T-helper 17 cell (primary cell): ENCODE measurements at regions not wholly inside any gene's neighbourhood (a gene's known extent, or its start where the extent isn't known, plus 50 kb on each side); places are given as distances from the start of the nearest gene placed in this dataset.

Experiments used
- ATAC-seq: fragments of 150-1000 bp; cut with Tn5 transposase; 2 replicates; pipeline ENCODE4 v1.10.0; 2021; ENCODE audit warnings: mild to moderate bottlenecking, moderate library complexity
- DNase-seq, 3 donors: peaks; one replicate each; pipeline versions ENCODE4 v3.0.0 to v3.0.0-alpha.2; 2020 to 2021
- H3K9me3 ChIP-seq: one replicate; pipeline ENCODE4 v1.7.0; 2013; ENCODE audit warnings: low read length, mild to moderate bottlenecking; ENCODE audit not compliant: control insufficient read depth, poor library complexity, severe bottlenecking
- H3K27ac Mint-ChIP-seq: one replicate; pipeline ENCODE4 v1.8.0; 2022; ENCODE audit warnings: mild to moderate bottlenecking, moderate library complexity, mixed read lengths
- H3K27me3 Mint-ChIP-seq: one replicate; pipeline ENCODE4 v1.8.0; 2022; ENCODE audit warnings: mixed read lengths
- H3K36me3 Mint-ChIP-seq: one replicate; pipeline ENCODE4 v1.8.0; 2022; ENCODE audit warnings: low read depth, mixed read lengths
- H3K4me1 Mint-ChIP-seq: one replicate; pipeline ENCODE4 v1.8.0; 2022; ENCODE audit warnings: mild to moderate bottlenecking, mixed read lengths
- H3K4me3 Mint-ChIP-seq: one replicate; pipeline ENCODE4 v1.8.0; 2022; ENCODE audit warnings: mild to moderate bottlenecking, moderate library complexity, mixed read lengths

DNA sequence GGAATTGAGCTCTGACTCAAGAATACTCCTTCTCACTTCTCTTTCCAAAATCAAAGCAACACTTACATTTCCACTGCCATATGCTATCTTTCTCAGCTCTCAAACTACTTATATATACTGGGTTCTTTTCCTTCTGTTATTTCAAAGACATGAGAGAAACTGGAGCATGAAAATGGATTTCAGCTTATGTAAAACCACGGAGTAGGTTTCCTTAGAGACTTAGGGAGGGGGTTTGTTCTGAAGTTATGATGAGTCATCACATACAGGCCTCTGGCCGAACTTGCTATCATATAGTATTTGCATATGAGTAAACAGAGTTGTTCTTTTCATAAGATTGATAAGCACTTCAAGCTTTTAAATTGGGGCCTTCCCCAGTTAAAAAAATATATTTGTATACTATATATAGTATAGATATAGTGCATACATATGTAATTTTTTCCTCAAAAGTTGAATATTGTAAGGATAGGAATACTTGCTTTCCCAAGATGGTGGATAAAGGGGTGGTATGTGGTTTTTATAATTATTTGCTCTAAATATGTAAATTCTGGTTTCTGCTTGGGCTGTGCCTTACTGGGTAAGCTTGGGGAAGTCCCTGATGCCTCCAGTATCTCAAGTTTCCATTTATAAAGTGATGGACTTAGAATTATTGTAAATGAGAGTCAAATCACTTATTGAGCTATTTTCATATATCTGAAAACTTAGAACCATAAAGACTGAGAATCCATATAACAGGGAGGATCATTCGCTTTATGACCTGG, 273.9 kb downstream of the RFPL4B start:
- Mint-ChIP-seq H3K27ac (no peak overlapping the region), H3K4me1 (no peaks in the 10 kb centered on the region), H3K4me3 (no peak overlapping the region), H3K27me3 (no peaks in the 10 kb centered on the region), H3K36me3 (no peaks in the 10 kb centered on the region)
- H3K9me3 ChIP-seq = no peaks in the 10 kb centered on the region
- DNase-seq (no peak), ATAC-seq (no peak)

DNA sequence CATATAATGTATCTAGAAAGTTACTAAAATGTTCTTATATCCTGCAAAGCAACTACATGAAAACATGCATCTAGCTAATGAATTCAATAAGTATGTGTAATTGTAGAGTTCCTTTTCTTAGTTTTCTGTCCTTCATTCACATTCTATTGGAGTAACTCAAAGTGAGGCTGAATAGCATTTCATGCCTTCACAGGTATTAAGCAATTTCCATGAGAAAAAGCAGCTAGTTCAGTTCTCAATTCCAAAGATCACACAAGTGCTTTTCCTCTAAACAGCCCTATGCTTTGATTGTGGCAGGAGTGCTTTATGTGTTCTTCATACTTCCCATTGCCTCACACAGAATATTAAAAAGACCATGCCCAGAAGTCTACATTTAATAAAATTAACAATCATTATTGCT, 274.9 kb downstream of the RFPL4B start:
- Mint-ChIP-seq H3K27ac (no peak overlapping the region), H3K36me3 (no peaks in the 10 kb centered on the region), H3K4me1 (no peaks in the 10 kb centered on the region), H3K4me3 (no peak overlapping the region), H3K27me3 (no peaks in the 10 kb centered on the region)
- ATAC-seq = no peak
- DNase-seq = no peak
- no peaks in the 10 kb centered on the region for H3K9me3 ChIP-seq

DNA sequence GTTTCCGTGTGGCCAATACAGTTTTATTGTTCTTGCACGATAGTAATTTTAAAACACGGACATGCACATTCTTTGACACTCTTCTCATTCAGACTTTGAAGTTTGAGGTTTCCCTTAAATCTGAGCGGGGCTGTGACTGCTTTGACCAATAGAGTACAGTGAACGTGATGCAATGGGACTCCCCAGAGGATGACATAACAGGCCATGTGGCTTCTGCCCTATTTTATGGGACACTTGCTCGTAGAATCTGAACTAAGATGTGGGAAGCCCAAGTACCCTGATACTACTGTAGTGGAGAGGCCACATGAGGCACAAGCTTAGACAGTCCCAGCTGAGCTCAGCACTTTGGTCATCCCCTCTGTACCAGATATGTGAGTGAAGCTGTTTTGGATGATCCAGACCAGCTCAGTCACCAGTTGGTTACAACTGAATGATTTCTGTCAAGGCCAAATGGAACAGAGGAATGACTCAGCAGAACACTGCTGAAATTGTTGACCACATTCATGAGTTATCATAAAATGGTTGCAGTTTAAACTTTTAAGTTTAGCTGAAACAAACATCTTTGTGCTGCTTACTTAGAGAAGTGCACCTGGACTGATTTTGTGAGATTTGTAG, 279.4 kb downstream of the RFPL4B start:
- Mint-ChIP-seq H3K27ac (no peak overlapping the region), H3K4me3 (no peak overlapping the region), H3K27me3 (no peaks in the 10 kb centered on the region), H3K4me1 (no peaks in the 10 kb centered on the region), H3K36me3 (no peaks in the 10 kb centered on the region)
- DNase-seq (no peak), ATAC-seq (no peak)
- H3K9me3 ChIP-seq = no peaks in the 10 kb centered on the region

- no peak overlapping the region for H3K4me3 Mint-ChIP-seq
- no peak overlapping the region for H3K27ac Mint-ChIP-seq
- H3K4me1 Mint-ChIP-seq = no peaks in the 10 kb centered on the region
- no peak for DNase-seq
- H3K9me3 ChIP-seq = no peaks in the 10 kb centered on the region
- H3K27me3 Mint-ChIP-seq = no peaks in the 10 kb centered on the region
- ATAC-seq = no peak
- no peaks in the 10 kb centered on the region for H3K36me3 Mint-ChIP-seq
Observed at GRCh38 chr6:112634376-112634775, 287.2 kb downstream of the RFPL4B start.

DNA sequence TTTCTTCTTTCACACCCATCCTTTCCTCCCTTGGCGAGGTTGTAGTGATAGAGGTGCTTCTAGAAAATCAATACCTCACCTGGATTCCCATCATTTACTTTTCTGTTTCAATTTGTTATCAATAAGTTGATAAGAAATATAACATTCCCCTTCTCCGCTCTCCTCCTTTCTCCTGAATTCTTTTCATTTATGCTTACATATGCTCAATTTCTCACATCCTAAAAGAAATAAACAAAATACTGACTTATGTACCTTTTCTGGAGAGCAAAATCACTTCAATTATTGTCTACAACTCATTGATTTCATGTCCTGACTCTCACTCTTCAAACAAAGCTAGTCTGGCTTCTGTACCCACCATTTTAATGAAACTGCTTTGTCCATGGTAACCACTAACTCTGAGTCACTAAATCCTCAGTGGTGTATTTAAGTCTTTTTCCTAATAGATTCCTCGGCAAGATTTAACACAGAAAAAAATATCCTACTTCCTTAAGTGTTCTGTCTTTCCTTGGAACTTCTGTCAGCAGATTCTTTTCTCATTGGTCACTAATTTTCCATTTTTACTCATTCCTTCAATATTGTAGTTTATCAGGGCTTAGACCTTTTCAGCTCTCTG, 289.6 kb downstream of the RFPL4B start:
- no peaks in the 10 kb centered on the region for H3K9me3 ChIP-seq
- H3K27me3 Mint-ChIP-seq = no peaks in the 10 kb centered on the region
- no peaks in the 10 kb centered on the region for H3K36me3 Mint-ChIP-seq
- no peaks in the 10 kb centered on the region for H3K4me1 Mint-ChIP-seq
- DNase-seq (no peak), ATAC-seq (no peak)
- no peak overlapping the region for H3K27ac Mint-ChIP-seq
- no peak overlapping the region for H3K4me3 Mint-ChIP-seq

- no peak for DNase-seq
- ATAC-seq = no peak
- H3K9me3 ChIP-seq = no peaks in the 10 kb centered on the region
- Mint-ChIP-seq H3K27ac (no peak overlapping the region), H3K27me3 (no peaks in the 10 kb centered on the region), H3K4me3 (no peak overlapping the region), H3K4me1 (no peaks in the 10 kb centered on the region), H3K36me3 (no peaks in the 10 kb centered on the region)
Observed at GRCh38 chr6:112639391-112639831, 292.3 kb downstream of the RFPL4B start.

DNA sequence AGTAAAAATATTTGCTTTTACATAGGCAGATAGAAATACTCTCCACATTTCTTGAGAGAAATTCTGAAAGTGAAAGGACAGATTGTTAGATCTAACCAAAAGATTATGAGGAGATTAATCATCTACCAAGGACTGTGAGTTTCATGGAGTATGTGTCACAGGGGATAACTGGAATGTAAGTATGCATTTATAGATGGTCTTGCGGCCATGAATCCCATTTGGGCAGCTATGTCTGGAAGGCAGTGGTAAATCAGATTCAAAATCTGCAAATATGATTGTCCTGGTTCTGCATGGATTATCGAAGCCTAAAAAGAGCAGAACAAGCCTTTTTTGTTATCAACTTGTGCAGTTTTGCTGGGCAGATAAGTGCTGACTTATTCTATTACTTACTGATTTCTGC, 293.8 kb downstream of the RFPL4B start:
- H3K4me3 Mint-ChIP-seq = no peak overlapping the region
- DNase-seq (no peak), ATAC-seq (no peak)
- H3K27me3 Mint-ChIP-seq = peaks cover 2% of the 10 kb centered on the region
- H3K4me1 Mint-ChIP-seq = no peaks in the 10 kb centered on the region
- H3K27ac Mint-ChIP-seq = no peak overlapping the region
- H3K36me3 Mint-ChIP-seq = no peaks in the 10 kb centered on the region
- H3K9me3 ChIP-seq = no peaks in the 10 kb centered on the region

DNA sequence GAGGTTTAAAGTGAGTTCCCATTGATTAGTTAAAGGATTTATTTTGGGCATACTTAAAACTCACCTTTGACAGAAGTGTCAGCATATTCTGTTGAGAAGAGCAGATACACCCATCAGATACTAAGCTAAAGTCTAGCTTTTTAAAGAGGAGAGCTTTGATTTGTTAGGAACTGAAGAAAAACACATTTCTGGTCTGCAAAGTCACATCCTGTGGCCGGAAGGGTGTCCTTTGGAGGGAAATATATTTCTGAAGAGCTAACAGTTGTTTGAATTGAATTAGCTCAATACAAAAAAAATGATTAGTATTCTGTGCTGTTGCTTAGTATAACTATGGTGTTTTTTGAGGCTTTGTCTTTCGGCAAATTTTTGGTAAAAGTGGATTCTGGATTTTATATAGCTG, 302.7 kb downstream of the RFPL4B start:
- no peak overlapping the region for H3K27ac Mint-ChIP-seq
- H3K36me3 Mint-ChIP-seq = no peaks in the 10 kb centered on the region
- DNase-seq = no peak
- H3K27me3 Mint-ChIP-seq = peaks cover 4% of the 10 kb centered on the region
- no peaks in the 10 kb centered on the region for H3K4me1 Mint-ChIP-seq
- ATAC-seq = no peak
- H3K4me3 Mint-ChIP-seq = no peak overlapping the region
- no peaks in the 10 kb centered on the region for H3K9me3 ChIP-seq

DNA sequence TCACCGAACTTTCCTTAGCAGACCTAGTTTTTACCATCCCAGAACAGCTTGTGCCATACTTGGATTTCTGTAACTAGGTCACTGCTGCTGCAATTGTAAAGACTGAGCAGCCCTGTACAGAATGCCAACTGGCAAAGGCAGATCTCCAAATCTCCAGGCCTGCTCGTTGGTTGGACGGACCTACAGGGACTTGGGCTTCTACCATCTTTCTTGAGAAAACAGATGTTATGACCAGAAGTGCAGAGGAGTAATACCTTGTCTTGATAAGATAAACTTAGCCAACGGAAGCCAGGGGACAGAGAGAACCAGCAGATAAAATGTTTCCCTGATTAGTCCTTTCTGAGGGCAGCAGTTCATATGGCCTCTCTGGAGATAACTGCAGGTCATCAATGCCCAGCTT, 304.1 kb downstream of the RFPL4B start:
- DNase-seq (no peak), ATAC-seq (no peak)
- Mint-ChIP-seq H3K27ac (no peak overlapping the region), H3K36me3 (no peaks in the 10 kb centered on the region), H3K4me3 (no peak overlapping the region), H3K4me1 (no peaks in the 10 kb centered on the region), H3K27me3 (no peaks in the 10 kb centered on the region)
- no peaks in the 10 kb centered on the region for H3K9me3 ChIP-seq

DNA sequence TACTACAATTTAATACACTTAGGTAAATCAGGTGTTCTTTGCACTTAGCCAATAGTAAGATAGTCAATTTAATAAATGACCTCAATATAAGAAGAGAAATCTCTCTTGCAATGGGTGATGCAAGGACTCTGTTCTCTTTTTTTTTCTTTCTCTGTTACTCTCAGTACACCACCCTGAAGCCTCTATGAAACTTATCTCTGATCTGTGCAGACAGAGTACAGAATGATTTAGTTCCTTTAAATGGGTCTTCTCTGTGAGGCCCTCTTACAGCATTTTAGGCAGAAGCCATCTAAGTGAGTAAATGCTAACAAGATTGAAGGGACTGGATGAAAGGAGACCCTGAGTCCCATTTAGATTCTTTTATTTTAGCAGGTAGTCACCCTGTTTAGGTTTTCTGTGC, 312.8 kb downstream of the RFPL4B start:
- ATAC-seq = no peak
- no peak for DNase-seq
- no peak overlapping the region for H3K4me3 Mint-ChIP-seq
- H3K27me3 Mint-ChIP-seq = no peaks in the 10 kb centered on the region
- no peaks in the 10 kb centered on the region for H3K36me3 Mint-ChIP-seq
- no peaks in the 10 kb centered on the region for H3K4me1 Mint-ChIP-seq
- no peak overlapping the region for H3K27ac Mint-ChIP-seq
- no peaks in the 10 kb centered on the region for H3K9me3 ChIP-seq

DNA sequence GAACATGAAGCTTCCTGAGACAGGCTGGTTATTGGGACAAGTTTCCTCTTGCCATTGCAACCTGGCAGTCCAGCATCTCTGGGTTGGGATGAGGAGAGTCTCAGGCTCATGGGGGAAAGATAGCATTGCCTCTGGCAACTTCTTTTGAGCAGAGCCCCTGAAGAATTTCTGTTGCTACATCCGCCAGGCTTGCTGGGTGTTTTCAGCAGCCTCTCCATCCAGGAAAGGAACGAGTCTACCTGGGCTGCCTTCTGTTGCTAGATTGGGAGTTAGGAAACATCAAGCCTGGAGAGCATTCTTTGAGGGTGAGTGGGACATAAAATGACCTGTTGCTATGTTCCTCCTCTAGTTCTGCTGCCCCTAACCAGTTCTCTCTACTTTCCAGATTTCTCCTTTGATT, 313.5 kb downstream of the RFPL4B start:
- DNase-seq (no peak), ATAC-seq (no peak)
- Mint-ChIP-seq H3K27me3 (no peaks in the 10 kb centered on the region), H3K4me1 (no peaks in the 10 kb centered on the region), H3K27ac (no peak overlapping the region), H3K4me3 (no peak overlapping the region), H3K36me3 (no peaks in the 10 kb centered on the region)
- H3K9me3 ChIP-seq = no peaks in the 10 kb centered on the region

DNA sequence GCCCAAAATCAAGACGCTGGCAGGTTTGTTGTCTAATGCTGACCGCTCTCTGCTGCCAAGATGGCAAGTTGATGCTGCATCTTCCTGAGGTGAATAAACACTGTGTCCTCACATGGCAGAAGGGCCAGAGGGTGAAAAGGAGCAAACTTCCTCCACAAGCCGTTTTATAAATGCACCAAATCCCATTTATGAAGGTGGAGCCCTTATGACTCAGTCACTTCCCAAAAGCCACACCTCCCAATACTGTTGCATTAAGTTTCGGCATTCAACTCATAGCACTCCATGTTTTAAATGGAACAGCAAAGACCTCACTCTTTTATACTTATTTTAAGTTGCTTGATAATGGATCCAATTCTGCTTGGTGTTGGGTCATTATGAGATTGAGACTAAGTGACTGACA, 316.6 kb downstream of the RFPL4B start:
- no peak overlapping the region for H3K4me3 Mint-ChIP-seq
- no peaks in the 10 kb centered on the region for H3K27me3 Mint-ChIP-seq
- H3K4me1 Mint-ChIP-seq = no peaks in the 10 kb centered on the region
- no peaks in the 10 kb centered on the region for H3K36me3 Mint-ChIP-seq
- H3K27ac Mint-ChIP-seq = no peak overlapping the region
- ATAC-seq (no peak), DNase-seq (no peak)
- no peaks in the 10 kb centered on the region for H3K9me3 ChIP-seq

DNA sequence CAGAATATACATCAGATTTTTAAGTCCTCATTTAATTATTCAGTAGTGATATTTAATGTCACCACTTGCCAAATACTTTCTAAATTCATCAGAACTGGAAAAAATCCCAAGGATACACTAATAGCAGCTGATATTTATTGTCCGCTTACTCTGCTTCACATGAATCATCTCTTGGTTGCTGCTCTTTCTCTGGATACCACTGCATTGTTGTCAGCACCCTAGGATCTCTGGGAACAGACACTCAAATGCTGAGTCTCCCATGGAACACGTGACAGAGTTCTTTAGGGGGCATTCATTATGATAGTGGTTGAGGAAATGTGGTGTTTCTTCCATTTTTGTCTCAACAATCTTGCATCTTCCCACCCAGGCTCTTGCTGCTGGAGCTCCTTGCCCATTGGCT, 318.0 kb downstream of the RFPL4B start:
- Mint-ChIP-seq H3K4me1 (no peaks in the 10 kb centered on the region), H3K4me3 (no peak overlapping the region), H3K36me3 (no peaks in the 10 kb centered on the region), H3K27me3 (no peaks in the 10 kb centered on the region), H3K27ac (no peak overlapping the region)
- ATAC-seq (no peak), DNase-seq (no peak)
- H3K9me3 ChIP-seq = no peaks in the 10 kb centered on the region

- ATAC-seq = no peak
- Mint-ChIP-seq H3K36me3 (no peaks in the 10 kb centered on the region), H3K4me1 (no peaks in the 10 kb centered on the region), H3K27me3 (no peaks in the 10 kb centered on the region), H3K4me3 (no peak overlapping the region), H3K27ac (no peak overlapping the region)
- no peak for DNase-seq
- H3K9me3 ChIP-seq = no peaks in the 10 kb centered on the region
Observed at GRCh38 chr6:112665815-112666214, 318.7 kb downstream of the RFPL4B start.
